Limb (tissue), 2 donors: ENCODE measurements at regions not wholly inside any gene's neighbourhood (a gene's known extent, or its start where the extent isn't known, plus 50 kb on each side); places are given as distances from the start of the nearest gene placed in this dataset.
"Not testable (repeated sequence)": the region's sequence is repeated elsewhere in the genome, so short reads cannot be mapped to it uniquely, and the experiment has no call there.

Experiments
- DNase-seq, 2 donors: peaks; one replicate each; pipeline ENCODE4 v3.0.0-alpha.2; 2016; ENCODE audit errors: extremely low spot score in 2 of 2

DNA sequence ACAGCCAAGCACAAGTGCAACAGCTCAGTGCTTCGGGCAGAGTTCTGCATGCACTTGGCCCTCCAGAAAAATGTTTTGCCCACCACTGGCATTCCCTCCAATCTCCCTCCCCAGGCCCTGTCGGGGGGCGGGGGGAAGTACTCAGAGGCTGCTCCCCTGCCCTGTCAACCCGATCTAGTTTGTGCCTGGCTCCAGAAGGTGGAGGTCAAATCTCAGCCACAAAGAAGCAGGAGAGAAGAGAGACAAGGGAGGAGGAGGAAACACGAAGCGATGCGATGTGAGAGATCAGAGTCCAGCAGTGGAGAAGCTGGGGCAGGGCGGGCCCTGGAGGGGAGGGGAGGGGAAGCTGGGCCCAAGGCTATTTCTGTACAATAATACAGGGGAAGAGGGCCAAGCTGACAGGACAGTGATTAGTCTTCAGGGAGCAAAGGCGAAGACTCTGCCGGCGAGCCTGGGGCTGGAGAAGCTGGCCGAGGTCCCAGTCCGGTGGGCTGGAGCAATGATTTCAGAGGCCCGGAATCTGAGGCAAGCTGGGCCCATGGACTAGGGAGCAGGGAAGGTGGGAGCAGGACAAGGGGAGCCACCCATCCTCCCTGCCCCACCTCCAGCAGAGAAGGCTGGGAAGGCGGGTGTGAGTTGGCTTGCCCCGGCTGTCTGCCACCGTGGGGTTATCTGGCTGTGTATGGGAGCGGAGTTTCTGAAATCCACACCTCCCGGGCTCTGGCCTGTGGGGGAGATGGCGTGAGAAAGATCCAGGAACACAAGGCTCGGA, 167.1 kb downstream of the EFNB1 start:
- peak; percentile 19 to 53 for DNase-seq

DNA sequence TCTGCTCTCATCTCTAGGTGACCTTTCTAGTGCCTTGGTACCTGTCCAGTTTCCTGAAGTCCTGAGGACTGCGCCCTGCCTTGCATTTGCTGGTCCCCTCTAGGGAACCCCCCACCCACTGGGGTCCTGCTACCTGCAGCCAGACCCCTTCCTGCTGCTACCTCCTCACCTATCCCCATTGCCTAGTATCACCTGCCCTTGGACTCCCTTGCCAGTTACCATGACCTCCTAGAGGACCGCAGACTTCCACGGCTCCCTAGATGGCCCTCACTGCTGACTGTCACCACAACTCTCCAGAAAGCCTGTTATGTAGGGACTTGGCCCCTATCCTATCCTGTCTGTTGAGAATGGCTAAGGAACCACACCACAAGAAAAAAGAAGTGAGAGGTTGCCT, 166.6 kb downstream of the EFNB1 start:
- DNase-seq, result peak in 1 of 2 donors; percentile 5

DNA sequence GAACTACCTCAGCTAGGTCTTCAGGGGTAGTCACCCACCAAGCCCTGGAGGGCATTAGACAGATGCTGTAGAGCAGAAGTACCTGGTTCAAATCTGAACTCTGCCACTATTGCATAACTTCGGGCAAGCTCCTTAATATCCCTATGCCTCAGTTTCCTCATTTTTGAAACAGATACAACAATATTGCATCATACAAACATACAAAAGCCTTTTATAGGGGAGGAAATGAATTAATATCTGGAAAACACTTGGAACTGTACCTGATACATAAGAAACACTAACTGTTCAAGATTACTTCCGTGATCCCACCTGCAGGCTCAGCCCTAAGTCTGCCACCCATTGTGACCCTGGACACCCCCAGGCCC, 166.1 kb downstream of the EFNB1 start:
- no peak for DNase-seq

DNA sequence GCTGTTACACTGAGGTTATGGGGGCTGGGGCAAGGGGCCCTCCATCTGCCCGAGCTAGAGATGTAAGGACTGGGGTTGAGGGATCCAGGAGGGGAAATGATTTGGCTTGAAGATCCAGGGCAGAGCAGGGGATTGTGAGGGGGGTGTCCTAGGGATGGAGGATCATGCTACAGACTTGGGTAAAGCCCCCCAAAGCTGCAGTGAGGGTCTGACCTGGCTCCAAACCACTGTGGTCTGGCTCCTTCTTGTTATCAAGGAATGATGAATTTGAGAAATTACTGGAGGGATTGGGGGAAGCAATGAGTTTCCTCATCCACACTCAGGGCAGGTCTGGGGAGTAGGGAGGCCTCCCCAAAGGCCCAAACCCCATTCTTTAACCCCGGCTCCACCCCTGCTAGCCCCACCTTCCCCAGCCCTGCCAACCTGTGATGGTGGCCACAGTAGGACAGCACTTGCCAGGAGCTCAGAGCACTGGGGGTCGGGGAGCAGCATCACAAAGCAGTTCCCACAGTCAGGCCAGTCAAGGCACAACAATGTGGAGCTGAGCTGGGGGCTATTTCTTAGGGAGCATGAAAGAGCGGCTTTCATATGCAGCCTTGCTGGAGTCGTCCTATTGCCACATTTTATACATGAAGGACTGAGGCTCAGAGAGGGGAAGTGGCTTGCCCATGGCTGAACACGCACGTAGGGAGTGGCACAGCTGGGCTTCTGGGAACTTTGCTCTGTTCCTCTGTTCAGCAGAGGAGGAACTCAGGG, 165.5 kb downstream of the EFNB1 start:
- DNase-seq, result peak in 1 of 2 donors; percentile 12

DNA sequence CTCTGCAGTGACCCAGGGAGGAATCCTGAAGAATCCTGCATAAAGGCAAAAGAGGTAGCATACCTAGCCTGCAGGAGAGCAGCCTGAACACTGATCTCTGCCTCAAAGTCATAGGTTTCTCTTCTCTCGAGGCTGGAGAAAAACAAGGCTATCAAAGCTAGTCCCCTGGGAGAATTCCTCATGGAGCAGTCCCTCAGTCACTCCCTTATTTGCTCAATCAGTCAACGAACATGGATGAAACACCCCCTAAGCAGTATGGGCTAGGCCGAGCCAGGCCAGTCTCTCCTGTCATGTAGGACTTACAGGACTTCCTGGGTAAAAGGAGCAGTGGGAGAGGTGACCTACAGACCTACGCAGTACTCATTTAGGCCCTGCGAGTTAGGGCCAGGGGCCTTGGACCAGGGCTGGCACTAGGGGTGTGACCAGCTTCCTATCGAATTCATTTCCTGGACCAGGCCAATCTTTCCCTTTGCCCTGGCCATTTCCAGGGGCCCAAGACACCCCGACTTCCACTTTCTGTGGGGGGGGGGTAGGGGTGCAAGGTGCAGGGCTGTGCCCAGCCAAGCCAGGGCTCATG, 164.1 kb downstream of the EFNB1 start:
- no peak for DNase-seq

DNA sequence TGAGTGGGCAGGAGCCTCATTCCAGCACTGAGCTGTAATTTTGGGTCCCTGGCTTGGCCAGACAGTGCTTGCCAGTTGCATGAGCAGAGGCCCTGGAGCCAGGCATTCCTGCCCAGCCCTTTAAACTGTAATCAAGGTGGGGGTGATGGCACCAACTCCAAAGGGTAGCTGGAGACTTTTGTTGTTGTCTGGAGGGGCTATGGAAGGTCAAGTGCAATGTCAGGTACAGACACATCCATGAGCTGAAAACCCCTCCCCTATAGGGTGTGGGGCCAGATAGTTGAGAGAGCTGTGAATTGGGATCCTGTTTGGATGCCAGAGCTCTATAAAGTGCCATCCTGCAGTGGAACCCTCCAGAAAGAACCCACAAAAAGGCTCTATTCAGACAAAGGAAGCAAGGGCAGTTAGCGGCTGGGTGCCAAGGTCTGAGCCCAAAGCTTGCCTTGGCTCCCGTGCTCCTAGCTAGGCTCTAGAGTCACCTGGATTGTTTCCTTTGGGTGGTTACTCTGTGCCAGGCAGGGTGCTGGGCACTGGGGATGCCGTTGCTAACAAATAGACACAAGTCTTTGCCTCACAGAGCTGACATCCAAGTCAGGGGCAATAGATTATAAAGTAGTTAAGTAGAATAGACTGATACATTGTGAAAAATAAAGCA, 163.0 kb downstream of the EFNB1 start:
- DNase-seq, result no peak

DNA sequence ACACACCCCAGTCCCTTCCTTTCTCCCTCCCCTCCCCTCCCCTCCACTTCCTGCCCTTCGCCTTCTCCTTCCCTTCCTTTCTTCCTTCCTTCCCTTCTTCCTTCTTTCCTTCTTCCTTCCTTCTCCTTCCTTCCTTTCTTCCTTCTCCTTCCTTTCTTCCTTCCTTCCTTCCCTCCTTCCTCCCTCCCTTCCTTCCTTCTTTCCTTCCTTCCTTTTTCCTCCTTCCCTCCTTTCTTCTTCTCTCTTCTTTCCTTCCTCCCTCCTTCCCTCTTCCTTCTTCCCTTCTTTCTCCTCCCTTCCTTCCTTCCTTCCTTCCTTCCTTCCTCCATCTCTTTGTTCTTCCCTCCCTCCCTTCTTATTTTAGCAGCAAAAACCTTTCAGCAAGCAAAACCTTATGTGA, 162.1 kb downstream of the EFNB1 start:
- DNase-seq, result no peak

DNA sequence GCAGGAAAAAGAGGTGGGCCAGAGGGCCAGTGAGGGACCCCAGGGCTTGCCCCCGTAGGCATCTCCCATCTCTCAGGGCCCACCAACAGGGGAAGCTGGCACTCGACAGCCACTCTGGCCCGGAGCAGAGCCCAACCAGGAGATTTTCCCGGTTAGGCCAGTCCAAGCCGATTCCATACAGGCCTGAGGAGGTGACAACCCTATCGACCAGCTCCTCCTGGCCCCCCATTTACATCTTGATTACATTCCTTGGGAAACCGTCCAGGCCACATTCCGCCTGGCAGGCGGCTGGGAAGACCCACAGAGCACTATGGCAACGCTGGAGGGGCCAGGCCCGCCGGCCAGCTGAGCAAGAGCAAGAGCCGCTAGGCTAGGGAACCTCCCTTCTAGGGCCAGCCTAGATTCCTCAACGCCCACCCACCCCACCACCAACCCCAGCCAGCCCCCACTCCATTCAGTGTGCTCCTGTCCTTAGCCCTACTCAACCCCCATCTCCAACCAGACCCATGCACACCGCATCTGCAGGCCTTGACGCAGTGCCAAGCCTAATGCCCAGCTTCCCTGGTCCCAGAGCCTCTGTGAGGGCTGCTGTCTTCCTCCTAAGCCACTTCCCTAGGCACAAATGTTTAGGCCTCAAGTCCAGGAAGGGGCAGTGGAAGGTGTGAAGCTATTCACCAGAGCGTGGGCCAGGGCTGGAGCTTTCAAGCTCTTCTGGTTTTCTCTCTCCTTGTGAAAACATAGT, 161.2 kb downstream of the EFNB1 start:
- peak; percentile 38 to 70 for DNase-seq

DNA sequence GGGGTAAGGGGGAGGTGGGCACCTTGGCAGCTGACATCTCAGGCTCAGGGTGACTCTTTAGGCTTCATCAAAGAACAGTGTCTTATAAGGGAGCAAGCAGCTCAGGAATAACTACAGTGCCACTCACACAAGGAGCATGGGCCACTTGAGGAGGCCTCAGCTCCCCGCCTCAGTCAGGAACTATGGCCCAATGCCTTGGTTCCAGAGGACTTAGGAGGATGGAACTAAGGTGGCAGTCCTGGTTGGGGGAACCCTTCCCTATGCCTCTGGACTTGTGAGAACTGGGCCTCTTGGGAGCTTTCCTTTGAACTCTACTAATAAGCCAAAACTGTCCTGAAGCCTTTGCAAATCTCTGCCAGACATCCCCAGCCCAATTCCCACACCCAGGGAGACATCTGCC, 160.6 kb downstream of the EFNB1 start:
- DNase-seq, result no peak

DNA sequence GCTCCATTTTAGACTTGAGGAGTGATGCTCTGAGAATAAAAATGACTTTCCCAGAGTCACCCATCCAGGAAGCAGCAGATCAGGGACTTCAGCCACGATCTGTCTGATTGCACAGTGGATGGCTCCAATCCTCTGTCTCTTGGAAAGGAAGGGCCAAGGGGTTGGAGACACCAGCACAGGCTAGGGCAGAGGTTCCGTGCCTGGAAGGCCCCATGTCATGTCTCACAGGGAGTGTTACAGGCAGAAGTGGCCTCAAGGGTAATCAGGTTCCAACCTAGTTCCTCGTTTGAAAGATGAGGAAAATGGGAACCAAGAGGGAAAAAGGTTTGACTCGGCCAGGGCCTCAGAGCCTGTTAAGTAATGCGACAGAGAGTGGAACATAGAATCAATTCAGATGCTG, 160.0 kb downstream of the EFNB1 start:
- DNase-seq, result no peak

DNA sequence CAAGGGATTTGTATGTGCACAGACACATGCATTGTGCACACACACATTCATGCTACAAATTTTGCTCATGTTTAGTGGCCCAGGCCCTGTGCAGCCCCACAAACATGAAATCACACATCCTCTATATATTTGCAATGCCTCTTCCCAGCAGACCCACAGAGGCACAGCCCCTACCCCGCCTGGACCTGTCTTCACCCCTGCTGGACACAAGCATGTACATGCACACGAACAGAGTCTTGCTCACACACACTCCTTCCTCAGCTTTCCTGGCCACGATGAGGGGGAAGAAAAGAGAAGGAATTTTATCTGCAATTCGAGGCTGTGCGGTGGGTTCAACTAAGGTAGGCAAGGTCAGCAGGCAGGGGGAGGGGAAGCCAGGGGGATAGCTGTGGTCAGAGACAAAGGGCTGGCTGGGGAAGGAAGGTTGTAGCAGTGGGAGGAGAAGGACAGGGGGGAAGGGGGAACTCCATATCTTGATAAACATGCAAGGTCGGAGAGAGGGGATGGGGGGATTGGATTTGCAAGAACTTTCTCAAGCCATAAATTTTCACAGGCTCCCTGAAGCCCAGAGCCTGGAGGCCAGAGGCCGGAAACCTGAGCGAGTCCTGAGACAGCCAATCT, 156.4 kb downstream of the EFNB1 start:
- DNase-seq, result no peak

DNA sequence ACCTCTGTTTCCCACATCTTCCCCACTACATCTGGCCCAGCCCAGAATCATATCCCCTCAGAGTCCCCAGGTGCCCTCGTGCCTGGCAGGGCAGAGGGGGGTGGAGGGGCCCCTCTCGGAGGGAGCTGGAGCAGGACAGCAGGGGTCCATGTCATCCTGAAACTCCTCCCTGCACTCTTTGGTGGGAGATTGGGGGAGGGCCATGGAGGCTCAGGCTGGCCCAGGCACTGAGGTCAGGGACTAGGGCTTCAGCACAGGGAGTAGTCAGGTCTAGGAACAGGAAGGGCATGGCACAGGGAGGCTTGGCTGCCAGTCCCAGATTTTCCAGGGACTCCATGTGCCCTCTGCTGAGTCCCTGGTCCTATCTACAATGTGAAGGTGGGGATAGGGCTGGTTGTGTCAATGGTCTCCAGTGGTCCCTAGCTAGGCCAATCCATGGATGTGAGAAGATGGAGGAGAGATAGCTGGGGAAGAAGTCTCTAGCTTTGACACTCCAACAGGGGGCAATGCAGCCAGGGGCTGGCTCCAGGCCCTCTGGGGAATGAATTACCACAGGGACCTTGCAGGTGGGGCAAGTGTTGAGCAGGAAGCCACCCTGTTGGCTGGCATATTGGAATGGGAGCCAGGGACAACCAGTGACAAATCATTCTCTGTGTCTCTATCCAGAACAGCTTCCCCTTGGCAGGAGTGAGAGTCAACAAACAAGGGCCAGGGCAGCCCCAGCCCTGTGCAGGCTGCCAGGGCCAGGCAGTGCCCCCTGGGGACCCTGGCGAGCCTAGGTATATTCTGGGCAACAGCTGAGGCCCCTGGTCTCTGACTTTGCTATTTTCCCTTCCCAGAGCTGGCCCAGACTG, 154.4 kb downstream of the EFNB1 start:
- DNase-seq, result no peak

DNA sequence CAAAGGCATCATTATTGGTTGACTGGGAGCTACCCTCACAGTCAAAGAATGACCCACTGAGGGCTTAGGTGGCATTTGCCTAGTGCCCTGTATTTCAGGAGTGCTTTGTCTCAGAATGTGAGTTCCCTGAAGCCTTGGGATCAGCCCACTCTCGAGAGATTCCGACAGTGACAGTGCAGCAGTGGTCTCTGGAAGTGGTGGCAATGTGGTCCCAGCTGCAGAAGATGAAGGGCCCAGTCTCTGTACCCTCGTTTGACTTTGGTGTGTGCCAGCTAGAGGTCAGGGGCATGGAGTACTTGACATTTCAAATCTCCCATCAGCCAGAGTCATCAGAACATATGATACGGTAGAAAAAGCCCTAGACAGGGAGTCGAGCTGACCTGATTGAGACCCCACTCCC, 153.7 kb downstream of the EFNB1 start:
- DNase-seq, result no peak

DNA sequence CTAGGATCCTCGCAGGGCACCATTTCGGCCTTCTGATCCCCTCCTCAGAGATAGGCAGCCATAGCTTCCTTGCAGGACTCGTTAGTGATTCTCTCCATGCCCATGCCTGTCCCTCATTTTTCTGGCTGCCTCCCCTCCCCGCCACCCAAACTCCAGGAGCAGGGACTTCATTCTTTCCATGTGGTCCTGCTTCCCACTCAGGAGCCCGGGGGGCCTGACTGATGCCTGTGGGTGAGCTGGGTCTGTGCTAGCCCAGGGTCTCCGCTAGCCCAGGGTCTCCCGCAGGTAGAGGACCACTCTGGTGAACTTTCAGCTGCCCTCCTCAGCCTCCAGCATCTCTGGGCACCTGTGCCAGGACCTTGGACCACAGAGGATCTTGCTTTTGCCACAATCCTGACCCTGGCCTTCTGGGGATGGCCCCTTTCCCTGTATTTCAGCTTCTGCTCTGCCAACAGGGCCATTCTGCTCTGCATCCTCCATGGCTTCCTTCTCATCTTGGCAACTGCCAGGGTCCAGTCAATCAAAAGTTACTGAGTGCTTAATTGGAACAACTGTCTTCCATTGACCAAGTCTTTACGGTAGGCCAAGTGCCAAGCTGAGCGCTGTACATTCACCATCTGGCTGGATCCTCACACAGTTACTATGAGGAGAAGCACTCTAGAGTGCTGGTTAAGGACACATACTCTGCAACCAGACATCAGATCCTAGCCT, 152.2 kb downstream of the EFNB1 start:
- DNase-seq, result no peak

DNA sequence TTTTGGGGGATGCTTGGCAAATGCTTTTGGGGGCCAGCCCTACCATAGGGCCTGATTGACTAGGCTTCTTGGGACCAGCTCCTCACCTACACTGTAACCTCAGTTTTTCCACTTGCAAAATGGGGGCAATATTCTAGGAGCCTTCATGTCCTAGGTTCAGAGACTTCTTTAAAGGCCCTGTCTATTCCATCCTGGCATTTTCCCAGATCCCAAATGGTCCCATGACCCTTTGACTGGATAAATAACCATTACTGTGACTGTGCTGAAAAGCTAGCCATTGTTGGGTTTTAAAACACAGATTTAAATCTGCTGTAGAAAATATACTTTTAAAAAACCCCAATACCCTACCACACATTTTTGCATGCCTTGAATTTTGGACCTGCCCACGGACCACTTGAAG, 149.8 kb downstream of the EFNB1 start:
- no peak for DNase-seq

DNA sequence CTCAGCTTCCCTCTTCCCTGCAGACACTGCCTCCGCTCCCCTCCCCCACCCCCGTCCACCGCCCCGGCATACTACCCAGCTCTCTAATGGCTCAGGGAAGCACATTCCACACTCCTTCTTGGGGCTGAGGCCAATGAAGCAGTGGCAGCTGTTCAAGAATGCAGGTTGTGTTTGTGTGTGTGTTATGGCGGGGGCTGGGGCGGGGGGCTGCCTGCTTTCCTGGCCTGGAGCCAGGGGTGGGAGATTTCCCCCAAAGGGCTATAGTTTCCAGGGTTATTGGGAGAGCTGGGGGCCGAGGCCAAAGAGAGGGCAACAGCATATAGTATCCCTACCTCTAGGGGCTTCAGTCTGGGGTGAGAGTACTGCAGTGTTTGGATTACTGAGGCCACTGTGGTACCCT, 149.4 kb downstream of the EFNB1 start:
- peak; percentile 43 to 81 for DNase-seq

DNA sequence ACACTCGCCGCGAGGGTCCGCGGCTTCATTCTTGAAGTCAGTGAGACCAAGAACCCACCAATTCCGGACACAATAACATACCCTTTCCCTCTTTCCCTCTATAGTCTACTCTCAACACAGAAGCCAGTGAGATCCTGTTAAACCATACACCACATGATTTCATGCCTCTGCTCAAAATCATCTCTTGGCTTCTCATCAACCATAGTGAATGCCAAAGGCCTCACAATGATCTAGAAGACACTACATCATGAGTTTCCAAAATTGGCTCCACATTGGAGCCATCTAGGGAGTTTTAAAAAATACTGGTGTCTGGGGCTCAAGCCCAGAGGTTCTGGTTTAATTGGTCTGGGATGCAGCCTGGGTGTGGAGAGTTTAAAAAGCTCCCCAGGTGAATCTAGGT, 124.5 kb downstream of the EFNB1 start:
- DNase-seq, result no peak

DNA sequence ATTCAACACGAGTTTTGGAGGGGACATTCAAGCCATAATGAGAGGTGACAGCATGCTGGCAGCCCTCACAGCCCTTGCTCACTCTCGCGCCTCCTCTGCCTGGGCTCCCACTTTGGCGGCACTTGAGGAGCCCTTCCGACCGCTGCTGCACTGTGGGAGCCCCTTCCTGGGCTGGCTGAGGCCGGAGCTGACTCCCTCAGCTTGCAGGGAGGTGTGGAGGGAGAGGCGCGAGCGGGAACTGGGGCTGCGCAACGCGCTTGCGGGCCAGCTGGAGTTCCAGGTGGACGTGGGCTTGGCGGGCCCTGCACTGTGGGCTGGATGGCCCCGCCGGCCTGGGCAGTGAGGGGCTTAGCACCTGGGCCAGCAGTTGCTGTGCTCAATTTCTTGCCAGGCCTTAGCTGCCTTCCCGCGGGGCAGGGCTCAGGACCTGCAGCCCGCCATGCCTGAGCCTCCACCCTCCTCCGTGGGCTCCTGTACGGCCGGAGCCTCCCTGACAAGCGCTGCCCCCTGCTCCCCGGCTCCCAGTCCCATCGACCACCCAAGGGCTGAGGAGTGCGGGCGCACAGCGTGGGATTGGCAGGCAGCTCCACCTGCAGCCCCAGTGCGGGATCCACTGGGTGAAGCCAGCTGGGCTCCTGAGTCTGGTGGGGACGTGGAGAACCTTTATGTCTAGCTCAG, 123.3 kb downstream of the EFNB1 start:
- not testable (repeated sequence) for DNase-seq

DNA sequence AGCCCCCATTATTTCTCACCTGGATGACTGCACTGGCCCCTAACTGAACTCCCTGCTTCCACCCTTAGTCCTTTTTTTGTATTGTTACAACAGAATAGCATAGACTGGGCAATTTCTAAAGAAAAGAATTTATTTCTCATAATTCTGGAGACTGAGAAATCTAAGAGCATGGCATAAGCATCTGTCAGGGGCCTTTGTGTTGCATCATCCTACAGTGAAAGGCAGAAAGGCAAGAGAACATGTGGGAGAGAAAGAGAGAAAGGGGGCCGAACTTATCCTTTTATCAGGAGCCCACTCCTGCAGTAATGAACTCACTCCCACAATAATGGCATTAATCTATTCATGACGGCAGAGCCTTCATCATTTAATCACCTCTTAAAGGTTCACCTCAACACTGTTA, 122.1 kb downstream of the EFNB1 start:
- no peak for DNase-seq
